T-helper 2 cell treated with Interferon-gamma antibody and Interleukin-4, amounts not matched to agents 5 μg/mL and 100 μg/mL, for 36 hours (primary cell): ENCODE measurements at regions not wholly inside any gene's neighbourhood (a gene's known extent, or its start where the extent isn't known, plus 50 kb on each side); places are given as distances from the start of the nearest gene placed in this dataset.

Source experiments
- DNase-seq: peaks from one replicate; pipeline ENCODE4 v3.0.0; 2021; ENCODE audit warnings: low spot score
- H3K27ac Mint-ChIP-seq: one replicate; pipeline ENCODE4 v1.8.0; 2021; ENCODE audit warnings: mild to moderate bottlenecking, mixed read lengths
- H3K27me3 Mint-ChIP-seq: one replicate; pipeline ENCODE4 v1.8.0; 2021; ENCODE audit warnings: low read depth, mixed read lengths
- H3K36me3 Mint-ChIP-seq: one replicate; pipeline ENCODE4 v1.8.0; 2021; ENCODE audit warnings: low read depth, mixed read lengths
- H3K4me1 Mint-ChIP-seq: one replicate; pipeline ENCODE4 v1.8.0; 2021; ENCODE audit warnings: low read depth, mixed read lengths
- H3K4me3 Mint-ChIP-seq: one replicate; pipeline ENCODE4 v1.8.0; 2022; ENCODE audit warnings: mild to moderate bottlenecking, moderate library complexity, mixed read lengths
- H3K9me3 Mint-ChIP-seq: one replicate; pipeline ENCODE4 v1.8.0; 2021; ENCODE audit warnings: mixed read lengths

GRCh38 chr20:4427940-4428586 lies 179.0 kb upstream of the ADRA1D start:
- no peak overlapping the region for H3K27ac Mint-ChIP-seq
- no peak overlapping the region for H3K4me3 Mint-ChIP-seq
- no peaks in the 10 kb centered on the region for H3K36me3 Mint-ChIP-seq
- H3K27me3 Mint-ChIP-seq: peaks cover 4% of the 10 kb centered on the region
- no peak for DNase-seq
- H3K9me3 Mint-ChIP-seq: no peaks in the 10 kb centered on the region
- H3K4me1 Mint-ChIP-seq: peaks cover 7% of the 10 kb centered on the region

DNA sequence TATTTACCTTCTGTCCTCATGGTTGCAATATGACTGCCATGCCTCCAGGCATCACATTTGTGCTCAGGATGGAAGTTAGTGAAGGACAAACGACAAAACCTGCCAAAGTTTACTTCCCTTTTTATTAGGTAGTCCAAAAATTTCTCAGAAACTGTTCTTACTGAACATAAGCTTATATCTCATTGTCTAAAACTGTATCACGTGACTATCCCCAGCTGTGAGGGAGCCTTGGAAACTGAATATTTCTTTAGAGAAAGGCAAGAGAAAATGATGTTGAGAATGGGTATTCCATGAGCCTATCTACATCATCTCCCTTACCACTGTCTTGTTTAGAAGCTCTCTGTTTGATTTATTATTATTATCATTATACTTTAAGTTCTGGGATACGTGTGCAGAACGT lies 169.1 kb upstream of the ADRA1D start:
- no peak overlapping the region for H3K4me3 Mint-ChIP-seq
- H3K27me3 Mint-ChIP-seq: peaks cover 2% of the 10 kb centered on the region
- no peaks in the 10 kb centered on the region for H3K4me1 Mint-ChIP-seq
- H3K27ac Mint-ChIP-seq: no peak overlapping the region
- no peaks in the 10 kb centered on the region for H3K36me3 Mint-ChIP-seq
- no peak for DNase-seq
- H3K9me3 Mint-ChIP-seq: peaks cover 4% of the 10 kb centered on the region

GRCh38 chr20:4415281-4415680 lies 166.2 kb upstream of the ADRA1D start:
- no peak overlapping the region for H3K4me3 Mint-ChIP-seq
- H3K9me3 Mint-ChIP-seq: peaks cover 4% of the 10 kb centered on the region
- no peaks in the 10 kb centered on the region for H3K4me1 Mint-ChIP-seq
- H3K27ac Mint-ChIP-seq: no peak overlapping the region
- peaks cover 2% of the 10 kb centered on the region for H3K27me3 Mint-ChIP-seq
- DNase-seq: no peak
- H3K36me3 Mint-ChIP-seq: no peaks in the 10 kb centered on the region

DNA sequence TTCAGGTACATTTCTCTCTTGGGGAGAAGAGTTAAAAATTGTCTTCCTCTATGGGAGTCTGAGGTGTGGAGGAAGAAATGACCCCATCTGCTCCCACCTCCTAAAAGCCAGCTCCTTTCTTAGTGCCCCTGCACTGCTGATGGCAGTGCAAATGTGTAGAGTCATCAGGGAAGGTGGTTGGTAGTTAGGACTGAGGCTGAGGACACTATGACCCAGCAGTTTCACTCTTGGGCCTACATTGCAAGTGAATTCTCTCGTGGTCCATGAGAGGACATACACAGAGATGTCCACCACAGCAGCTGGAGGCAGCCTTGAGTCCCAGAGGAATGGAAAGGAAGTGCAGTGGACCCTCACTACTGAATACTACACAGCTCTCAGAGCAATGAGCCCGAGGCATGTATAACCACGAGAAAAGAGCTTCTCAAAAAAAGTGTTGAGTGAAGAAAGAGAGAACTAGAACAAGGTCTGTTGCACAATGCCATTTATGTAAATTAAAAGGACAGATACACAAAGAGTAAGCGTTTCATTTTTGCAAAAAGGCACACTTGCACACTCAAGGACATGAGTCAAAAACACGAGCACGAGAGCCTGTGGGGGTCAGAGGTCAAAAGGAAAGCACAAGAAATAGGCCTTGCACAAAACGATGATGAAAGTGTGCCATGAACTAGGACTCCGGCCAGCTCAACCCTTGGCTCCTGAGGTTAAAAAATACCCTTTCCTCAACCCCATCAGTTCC lies 164.4 kb upstream of the ADRA1D start:
- Mint-ChIP-seq H3K4me1 (no peaks in the 10 kb centered on the region), H3K9me3 (no peaks in the 10 kb centered on the region), H3K27ac (no peak overlapping the region), H3K36me3 (no peaks in the 10 kb centered on the region), H3K4me3 (no peak overlapping the region), H3K27me3 (peaks cover 2% of the 10 kb centered on the region)
- no peak for DNase-seq

GRCh38 chr20:4412216-4412615 lies 163.1 kb upstream of the ADRA1D start:
- DNase-seq: no peak
- H3K4me1 Mint-ChIP-seq: no peaks in the 10 kb centered on the region
- H3K9me3 Mint-ChIP-seq: no peaks in the 10 kb centered on the region
- no peak overlapping the region for H3K4me3 Mint-ChIP-seq
- H3K36me3 Mint-ChIP-seq: no peaks in the 10 kb centered on the region
- H3K27me3 Mint-ChIP-seq: peaks cover 2% of the 10 kb centered on the region
- H3K27ac Mint-ChIP-seq: no peak overlapping the region

- Mint-ChIP-seq H3K36me3 (no peaks in the 10 kb centered on the region), H3K4me1 (no peaks in the 10 kb centered on the region), H3K27ac (no peak overlapping the region), H3K4me3 (no peak overlapping the region), H3K9me3 (no peaks in the 10 kb centered on the region), H3K27me3 (peaks cover 2% of the 10 kb centered on the region)
- DNase-seq: no peak
Observed at GRCh38 chr20:4411744-4412143, 162.7 kb upstream of the ADRA1D start.

DNA sequence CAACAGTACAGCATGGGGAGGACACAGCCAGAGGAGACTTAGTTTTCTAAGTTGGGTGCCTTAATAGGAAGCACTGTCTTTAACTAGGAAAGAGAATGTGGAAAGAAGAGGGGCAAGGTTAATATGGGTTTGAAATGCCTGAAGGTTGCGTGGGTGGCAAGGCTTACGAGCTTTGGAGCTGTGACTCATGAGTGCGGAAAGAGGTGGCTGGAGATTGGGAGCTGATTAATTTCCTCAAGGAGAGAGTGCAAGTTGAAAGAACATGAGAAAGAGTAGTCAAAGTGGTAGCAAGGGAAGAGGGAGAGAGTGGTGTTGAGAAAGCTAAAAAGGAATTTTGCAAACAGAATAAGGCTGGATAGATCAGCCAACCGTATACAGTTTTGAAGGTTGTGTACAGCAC lies 157.5 kb upstream of the ADRA1D start:
- H3K9me3 Mint-ChIP-seq: no peaks in the 10 kb centered on the region
- H3K27me3 Mint-ChIP-seq: peaks cover 7% of the 10 kb centered on the region
- no peak for DNase-seq
- H3K27ac Mint-ChIP-seq: no peak overlapping the region
- H3K36me3 Mint-ChIP-seq: no peaks in the 10 kb centered on the region
- no peaks in the 10 kb centered on the region for H3K4me1 Mint-ChIP-seq
- H3K4me3 Mint-ChIP-seq: no peak overlapping the region

DNA sequence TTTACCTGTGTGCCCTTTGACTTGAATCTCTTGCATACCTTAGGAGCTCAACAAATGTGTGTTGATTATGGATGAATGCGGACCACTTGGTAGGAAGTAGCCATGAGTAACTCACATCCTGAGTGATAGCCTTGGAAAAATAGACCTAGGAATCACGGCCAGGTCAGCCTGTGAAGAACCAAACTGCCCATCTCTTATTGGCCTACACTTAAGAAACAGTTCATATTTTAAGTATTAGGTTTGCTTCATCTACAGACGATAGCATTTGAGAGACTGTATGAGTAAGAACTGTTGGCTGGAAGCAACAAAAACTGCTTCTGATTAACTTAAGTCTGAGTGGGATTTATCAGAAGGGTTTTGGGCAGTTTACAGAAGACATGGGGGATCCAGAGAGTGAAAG lies 152.5 kb upstream of the ADRA1D start:
- Mint-ChIP-seq H3K27me3 (peaks cover 32% of the 10 kb centered on the region), H3K27ac (no peak overlapping the region), H3K36me3 (no peaks in the 10 kb centered on the region), H3K4me1 (no peaks in the 10 kb centered on the region), H3K4me3 (no peak overlapping the region), H3K9me3 (no peaks in the 10 kb centered on the region)
- no peak for DNase-seq

DNA sequence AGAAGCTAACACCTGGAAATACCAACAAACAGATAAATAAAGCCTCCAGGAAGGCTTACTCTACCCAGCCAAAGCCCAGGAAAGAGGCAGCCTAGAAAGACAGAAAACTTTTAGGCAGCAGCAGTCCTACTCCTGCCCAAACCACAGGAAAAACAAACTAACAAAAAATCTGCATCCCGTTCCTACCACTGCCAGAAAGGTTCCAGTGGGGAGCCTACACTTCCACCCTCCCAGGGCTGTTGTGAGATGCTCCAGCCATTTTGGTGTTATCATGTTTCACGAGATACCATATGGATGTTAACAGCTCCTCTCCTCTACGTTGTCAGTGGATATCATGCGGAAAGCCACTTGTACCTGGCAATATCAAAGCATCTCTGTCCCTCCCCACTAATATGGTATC lies 135.9 kb upstream of the ADRA1D start:
- no peaks in the 10 kb centered on the region for H3K9me3 Mint-ChIP-seq
- peaks cover 38% of the 10 kb centered on the region for H3K27me3 Mint-ChIP-seq
- H3K4me3 Mint-ChIP-seq: no peak overlapping the region
- DNase-seq: no peak
- no peaks in the 10 kb centered on the region for H3K36me3 Mint-ChIP-seq
- H3K4me1 Mint-ChIP-seq: no peaks in the 10 kb centered on the region
- H3K27ac Mint-ChIP-seq: no peak overlapping the region

DNA sequence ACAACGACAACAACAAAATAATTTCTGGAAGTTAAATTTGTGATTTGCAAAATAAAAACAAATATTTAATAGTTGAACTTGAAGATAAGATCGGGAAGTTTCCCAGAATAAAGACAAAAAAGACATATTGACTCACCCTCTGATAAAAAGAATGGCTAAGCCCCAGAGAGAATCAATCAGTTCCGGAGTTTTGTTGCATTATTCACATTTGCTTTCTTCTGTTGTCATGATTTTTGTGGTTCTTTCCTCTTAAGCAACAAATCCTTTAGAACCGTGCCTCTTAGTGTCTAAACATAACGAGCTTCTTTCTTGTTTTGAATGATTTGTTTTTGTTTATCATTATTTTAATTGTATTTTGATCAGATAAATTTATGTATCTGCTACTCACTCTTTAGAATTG lies 134.9 kb upstream of the ADRA1D start:
- H3K36me3 Mint-ChIP-seq: no peaks in the 10 kb centered on the region
- H3K9me3 Mint-ChIP-seq: no peaks in the 10 kb centered on the region
- no peak overlapping the region for H3K4me3 Mint-ChIP-seq
- DNase-seq: no peak
- H3K27me3 Mint-ChIP-seq: peaks cover 43% of the 10 kb centered on the region
- no peak overlapping the region for H3K27ac Mint-ChIP-seq
- H3K4me1 Mint-ChIP-seq: peaks cover 2% of the 10 kb centered on the region

- H3K4me1 Mint-ChIP-seq: peaks cover 15% of the 10 kb centered on the region
- peaks cover 22% of the 10 kb centered on the region for H3K27me3 Mint-ChIP-seq
- no peak overlapping the region for H3K4me3 Mint-ChIP-seq
- peaks cover 5% of the 10 kb centered on the region for H3K36me3 Mint-ChIP-seq
- no peak overlapping the region for H3K27ac Mint-ChIP-seq
- no peak for DNase-seq
- peaks cover 3% of the 10 kb centered on the region for H3K9me3 Mint-ChIP-seq
Observed at GRCh38 chr20:4375881-4376280, 126.8 kb upstream of the ADRA1D start.

DNA sequence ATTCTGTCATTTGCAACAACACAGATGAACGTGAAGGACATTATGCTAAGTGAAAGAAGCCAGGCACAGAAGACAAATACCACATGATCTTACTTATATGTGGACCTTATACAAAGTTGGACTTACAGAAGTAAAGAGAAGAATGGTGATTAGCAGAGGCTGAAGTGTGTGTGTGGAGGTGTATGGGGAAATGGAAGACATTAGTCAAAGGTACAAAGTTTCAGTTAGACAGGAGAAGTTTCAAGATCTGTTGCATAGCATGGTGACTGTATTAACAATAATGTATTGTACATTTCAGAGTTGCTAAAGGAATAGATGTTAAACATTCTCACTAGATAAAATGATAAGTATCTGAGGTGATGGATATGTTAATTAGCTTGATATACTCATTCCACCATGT lies 124.4 kb upstream of the ADRA1D start:
- Mint-ChIP-seq H3K4me1 (peaks cover 26% of the 10 kb centered on the region), H3K9me3 (peaks cover 12% of the 10 kb centered on the region), H3K36me3 (peaks cover 23% of the 10 kb centered on the region), H3K27me3 (peaks cover 4% of the 10 kb centered on the region), H3K27ac (no peak overlapping the region), H3K4me3 (no peak overlapping the region)
- no peak for DNase-seq

GRCh38 chr20:4371623-4372251 lies 122.7 kb upstream of the ADRA1D start:
- H3K27me3 Mint-ChIP-seq: no peaks in the 10 kb centered on the region
- peaks cover 27% of the 10 kb centered on the region for H3K36me3 Mint-ChIP-seq
- H3K4me3 Mint-ChIP-seq: no peak overlapping the region
- DNase-seq: no peak
- H3K4me1 Mint-ChIP-seq: peaks cover 26% of the 10 kb centered on the region
- H3K9me3 Mint-ChIP-seq: peaks cover 17% of the 10 kb centered on the region
- H3K27ac Mint-ChIP-seq: no peak overlapping the region

GRCh38 chr20:4370851-4371250 lies 121.8 kb upstream of the ADRA1D start:
- no peak overlapping the region for H3K27ac Mint-ChIP-seq
- H3K36me3 Mint-ChIP-seq: peaks cover 29% of the 10 kb centered on the region
- H3K27me3 Mint-ChIP-seq: no peaks in the 10 kb centered on the region
- peaks cover 23% of the 10 kb centered on the region for H3K9me3 Mint-ChIP-seq
- DNase-seq: no peak
- peaks cover 25% of the 10 kb centered on the region for H3K4me1 Mint-ChIP-seq
- H3K4me3 Mint-ChIP-seq: no peak overlapping the region
